Endothelial cell of umbilical vein (primary cell): ENCODE measurements at regions not wholly inside any gene's neighbourhood (a gene's known extent, or its start where the extent isn't known, plus 50 kb on each side); places are given as distances from the start of the nearest gene placed in this dataset.

Experiments
- POLR2A ChIP-seq: IDR thresholded peaks from 2 replicates; pipeline ENCODE4 v1.6.1; 2012; ENCODE audit warnings: low read depth, mild to moderate bottlenecking, control low read depth, low read length
- POLR2AphosphoS5 ChIP-seq: IDR thresholded peaks from 2 replicates; pipeline ENCODE4 v1.6.1; 2012; ENCODE audit warnings: low read depth, mild to moderate bottlenecking, control low read depth, low read length, moderate library complexity; ENCODE audit not compliant: insufficient read depth
- TF ChIP-seq, protein P1 (sequence below), 2 donors: IDR thresholded peaks; 1 replicate in 1 of 2; 2 replicates in 1 of 2; pipeline ENCODE4 v1.5.1; 2011; ENCODE audit warnings: low read length in 2 of 2, mild to moderate bottlenecking in 2 of 2, moderate library complexity in 2 of 2, control low read depth in 1 of 2, inconsistent platforms in 1 of 2, low read depth in 1 of 2; ENCODE audit not compliant: insufficient read depth in 1 of 2; ENCODE audit errors: extremely low read depth in 1 of 2

DNA sequence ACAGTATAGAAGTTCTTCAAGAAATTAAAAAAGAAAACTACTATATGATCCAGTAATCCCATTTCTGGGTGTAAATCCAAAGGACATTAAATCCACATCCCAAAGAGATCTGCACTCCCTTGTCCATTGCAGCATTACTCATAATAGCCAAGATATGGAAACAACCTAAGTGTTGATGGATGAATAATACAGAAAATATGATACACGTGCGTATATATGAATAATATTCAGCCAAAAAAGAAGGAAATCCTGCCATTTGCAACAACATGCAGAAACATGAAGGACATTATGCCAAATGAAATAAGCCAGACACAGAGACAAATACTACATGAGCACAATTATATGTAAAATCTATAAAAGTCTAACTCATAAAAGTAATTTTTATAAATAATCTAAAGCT, 306.3 kb upstream of the ANO3 start:
- TF ChIP-seq POLR2AphosphoS5, result no peak
- TF ChIP-seq, protein P1, sequence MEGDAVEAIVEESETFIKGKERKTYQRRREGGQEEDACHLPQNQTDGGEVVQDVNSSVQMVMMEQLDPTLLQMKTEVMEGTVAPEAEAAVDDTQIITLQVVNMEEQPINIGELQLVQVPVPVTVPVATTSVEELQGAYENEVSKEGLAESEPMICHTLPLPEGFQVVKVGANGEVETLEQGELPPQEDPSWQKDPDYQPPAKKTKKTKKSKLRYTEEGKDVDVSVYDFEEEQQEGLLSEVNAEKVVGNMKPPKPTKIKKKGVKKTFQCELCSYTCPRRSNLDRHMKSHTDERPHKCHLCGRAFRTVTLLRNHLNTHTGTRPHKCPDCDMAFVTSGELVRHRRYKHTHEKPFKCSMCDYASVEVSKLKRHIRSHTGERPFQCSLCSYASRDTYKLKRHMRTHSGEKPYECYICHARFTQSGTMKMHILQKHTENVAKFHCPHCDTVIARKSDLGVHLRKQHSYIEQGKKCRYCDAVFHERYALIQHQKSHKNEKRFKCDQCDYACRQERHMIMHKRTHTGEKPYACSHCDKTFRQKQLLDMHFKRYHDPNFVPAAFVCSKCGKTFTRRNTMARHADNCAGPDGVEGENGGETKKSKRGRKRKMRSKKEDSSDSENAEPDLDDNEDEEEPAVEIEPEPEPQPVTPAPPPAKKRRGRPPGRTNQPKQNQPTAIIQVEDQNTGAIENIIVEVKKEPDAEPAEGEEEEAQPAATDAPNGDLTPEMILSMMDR (IDR thresholded peaks at IDR 0.05; ENCODE audit: extremely low read depth in 1 of 2, insufficient read depth in 1 of 2, low read depth in 1 of 2, low read length in 2 of 2), result no peak
- TF ChIP-seq POLR2A, result no peak
